Colonic mucosa (tissue), 4 donors: ENCODE measurements at regions not wholly inside any gene's neighbourhood (a gene's known extent, or its start where the extent isn't known, plus 50 kb on each side); places are given as distances from the start of the nearest gene placed in this dataset.
"Not testable (repeated sequence)": the region's sequence is repeated elsewhere in the genome, so short reads cannot be mapped to it uniquely, and the experiment has no call there.

Experiments
- DNase-seq: peaks from one replicate; pipeline ENCODE4 v3.0.0-alpha.2; 2020
- H3K27ac ChIP-seq: fragments of 200-600 bp; one replicate; pipeline ENCODE4 v1.8.0; 2021
- H3K27me3 ChIP-seq: fragments of 200-600 bp; one replicate; pipeline ENCODE4 v1.8.0; 2021
- H3K36me3 ChIP-seq: fragments of 200-600 bp; one replicate; pipeline ENCODE4 v1.8.0; 2021
- H3K4me1 ChIP-seq: fragments of 200-600 bp; one replicate; pipeline ENCODE4 v1.8.0; 2021; ENCODE audit warnings: mild to moderate bottlenecking
- H3K4me3 ChIP-seq: fragments of 200-600 bp; one replicate; pipeline ENCODE4 v1.8.0; 2021
- H3K9ac ChIP-seq, 2 donors: one replicate each; pipeline ENCODE4 v1.7.0; 2013; ENCODE audit warnings: control low read depth in 2 of 2, low read depth in 2 of 2, low read length in 2 of 2
- H3K9me3 ChIP-seq: fragments of 200-600 bp; one replicate; pipeline ENCODE4 v1.8.0; 2021
- intact Hi-C: fragments of 100-400 bp; cut with DNase I; formaldehyde crosslinking; loops from one replicate; pipeline ENCODE4 v1.14.1; 2022
- TF ChIP-seq, protein P1 (sequence below): fragments of 200-600 bp; IDR thresholded peaks from one replicate; pipeline ENCODE4 v1.8.0; 2022; ENCODE audit warnings: antibody characterized with exemption, mild to moderate bottlenecking
- donor health status: healthy.
- donor health status: DM: no; HTN: no; CAD: no.
- donor health status: DM: no; HTN: no; CAD: no.

DNA sequence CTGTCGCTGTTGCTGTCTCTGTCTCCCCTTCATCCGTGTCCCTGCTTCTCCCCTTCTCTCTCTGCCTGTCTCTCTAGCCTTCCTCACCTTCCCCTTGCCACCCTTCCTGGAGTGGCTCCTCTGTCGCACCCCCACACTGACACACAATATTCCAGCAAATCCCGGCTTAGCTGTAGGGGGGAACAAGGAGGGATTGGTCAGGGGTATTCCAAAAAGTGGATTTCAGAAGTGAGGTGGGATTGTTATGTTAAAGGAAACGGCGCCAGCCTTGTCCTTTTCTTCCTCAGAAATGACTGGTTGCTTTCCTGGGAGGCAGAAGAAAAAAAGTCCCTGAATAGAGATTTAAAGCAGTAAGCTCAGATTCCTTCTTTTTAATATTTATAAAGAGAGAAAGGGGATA lies 76.3 kb upstream of the SIRPA start:
- peak overlapping the region; percentile 27 for H3K27ac ChIP-seq
- no peaks in the 10 kb centered on the region for H3K4me1 ChIP-seq
- intact Hi-C loops, result no loop called here
- H3K36me3 ChIP-seq, result no peaks in the 10 kb centered on the region
- H3K27me3 ChIP-seq, result no peaks in the 10 kb centered on the region
- H3K4me3 ChIP-seq, result no peak overlapping the region
- TF ChIP-seq, protein P1, sequence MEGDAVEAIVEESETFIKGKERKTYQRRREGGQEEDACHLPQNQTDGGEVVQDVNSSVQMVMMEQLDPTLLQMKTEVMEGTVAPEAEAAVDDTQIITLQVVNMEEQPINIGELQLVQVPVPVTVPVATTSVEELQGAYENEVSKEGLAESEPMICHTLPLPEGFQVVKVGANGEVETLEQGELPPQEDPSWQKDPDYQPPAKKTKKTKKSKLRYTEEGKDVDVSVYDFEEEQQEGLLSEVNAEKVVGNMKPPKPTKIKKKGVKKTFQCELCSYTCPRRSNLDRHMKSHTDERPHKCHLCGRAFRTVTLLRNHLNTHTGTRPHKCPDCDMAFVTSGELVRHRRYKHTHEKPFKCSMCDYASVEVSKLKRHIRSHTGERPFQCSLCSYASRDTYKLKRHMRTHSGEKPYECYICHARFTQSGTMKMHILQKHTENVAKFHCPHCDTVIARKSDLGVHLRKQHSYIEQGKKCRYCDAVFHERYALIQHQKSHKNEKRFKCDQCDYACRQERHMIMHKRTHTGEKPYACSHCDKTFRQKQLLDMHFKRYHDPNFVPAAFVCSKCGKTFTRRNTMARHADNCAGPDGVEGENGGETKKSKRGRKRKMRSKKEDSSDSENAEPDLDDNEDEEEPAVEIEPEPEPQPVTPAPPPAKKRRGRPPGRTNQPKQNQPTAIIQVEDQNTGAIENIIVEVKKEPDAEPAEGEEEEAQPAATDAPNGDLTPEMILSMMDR, result no peak
- H3K9ac ChIP-seq, result no peak overlapping the region
- DNase-seq, result no peak
- no peaks in the 10 kb centered on the region for H3K9me3 ChIP-seq

DNA sequence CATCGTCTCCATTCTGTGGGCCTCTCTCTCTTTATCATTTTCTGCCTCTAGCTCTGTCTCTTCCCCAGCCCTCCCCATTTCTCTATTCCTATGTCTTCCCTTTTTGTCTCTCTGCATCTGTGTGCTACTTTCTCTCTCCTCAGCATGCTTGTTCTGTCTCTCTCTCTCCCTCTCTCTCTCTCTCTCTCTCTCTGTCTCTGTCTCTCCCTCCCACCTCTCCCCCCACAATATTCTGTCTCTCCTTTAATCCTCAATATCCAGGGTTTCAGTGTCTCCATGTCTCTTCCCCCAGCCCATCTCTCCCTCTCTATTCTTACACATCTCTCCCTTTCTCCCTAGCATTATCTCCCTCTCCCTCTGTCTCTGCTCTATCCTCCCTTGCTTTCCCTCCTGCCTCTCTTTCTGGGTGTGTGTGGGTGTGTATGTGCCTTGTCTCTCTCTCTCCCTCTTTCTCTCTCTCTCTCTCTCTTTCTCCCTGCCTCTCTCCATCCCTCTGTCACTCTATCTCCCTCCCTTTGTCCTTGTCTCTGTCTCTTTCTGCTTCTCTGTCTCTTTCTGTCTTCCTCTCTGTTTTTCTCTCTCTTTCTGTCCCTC lies 76.9 kb upstream of the SIRPA start:
- Histone ChIP-seq H3K4me1 (no peaks in the 10 kb centered on the region), H3K9me3 (no peaks in the 10 kb centered on the region), H3K27me3 (no peaks in the 10 kb centered on the region), H3K36me3 (no peaks in the 10 kb centered on the region), H3K9ac (no peak overlapping the region), H3K27ac (peak overlapping the region; percentile 27), H3K4me3 (no peak overlapping the region)
- DNase-seq, result no peak
- TF ChIP-seq, protein P1, result no peak
- intact Hi-C loops, result no loop called here

- Histone ChIP-seq H3K4me3 (no peak overlapping the region), H3K9me3 (no peaks in the 10 kb centered on the region), H3K27ac (no peak overlapping the region), H3K4me1 (no peaks in the 10 kb centered on the region), H3K9ac (peak overlapping the region in 1 of 2 donors; percentile 3), H3K36me3 (no peaks in the 10 kb centered on the region), H3K27me3 (no peaks in the 10 kb centered on the region)
- DNase-seq, result no peak
- TF ChIP-seq, protein P1, result no peak
- intact Hi-C loops, result no loop called here
These were observed 77.5 kb upstream of the SIRPA start for GRCh38 chr20:1817577-1818211.

- Histone ChIP-seq H3K27ac (no peak overlapping the region), H3K4me3 (no peak overlapping the region), H3K4me1 (no peaks in the 10 kb centered on the region), H3K9me3 (no peaks in the 10 kb centered on the region), H3K9ac (peak overlapping the region in 1 of 2 donors; percentile 6), H3K27me3 (no peaks in the 10 kb centered on the region), H3K36me3 (no peaks in the 10 kb centered on the region)
- TF ChIP-seq, protein P1, result no peak
- no peak for DNase-seq
- intact Hi-C loops, result no loop called here
These were observed 78.5 kb upstream of the SIRPA start for GRCh38 chr20:1816384-1817381.

DNA sequence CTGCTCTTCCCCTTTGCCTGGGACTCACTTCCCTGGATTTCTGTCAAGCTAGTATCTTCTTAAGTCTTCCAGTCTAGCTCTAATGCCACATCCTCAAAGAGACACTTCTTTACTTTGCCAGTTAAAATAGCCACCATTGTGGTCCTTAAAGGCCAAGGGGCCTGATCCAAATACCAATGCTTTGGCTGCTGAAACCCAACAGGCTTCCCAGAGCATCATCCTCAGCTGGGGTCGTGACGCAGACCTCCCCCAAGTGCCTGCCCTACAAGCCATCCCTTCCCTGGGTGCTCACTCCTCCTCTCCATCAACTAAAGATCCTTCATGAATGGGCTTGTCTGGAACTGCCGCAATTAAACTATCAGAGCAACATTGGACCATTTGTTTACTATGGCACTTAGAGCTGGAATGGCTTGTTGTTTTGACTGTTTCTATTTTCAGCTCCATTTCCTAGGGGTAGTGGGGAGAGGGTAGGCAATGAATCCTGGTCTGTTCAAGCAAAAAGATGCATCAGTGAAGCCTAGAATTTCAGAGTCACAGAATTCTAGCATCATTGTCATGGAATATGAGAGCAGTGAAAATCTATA lies 79.6 kb upstream of the SIRPA start:
- intact Hi-C loops, result no loop called here
- no peaks in the 10 kb centered on the region for H3K36me3 ChIP-seq

GRCh38 chr20:1814861-1815260 lies 80.3 kb upstream of the SIRPA start:
- H3K4me1 ChIP-seq, DNase-seq, H3K9me3 ChIP-seq, H3K27me3 ChIP-seq, H3K36me3 ChIP-seq, H3K9ac ChIP-seq, H3K27ac ChIP-seq, intact Hi-C loops, H3K4me3 ChIP-seq: not testable (repeated sequence)

More for the DNA sequence above, 79.6 kb upstream of the SIRPA start:
- no peaks in the 10 kb centered on the region for H3K27me3 ChIP-seq
- no peak overlapping the region for H3K27ac ChIP-seq
- H3K4me3 ChIP-seq, result no peak overlapping the region
- TF ChIP-seq, protein P1, result no peak
- no peak overlapping the region for H3K9ac ChIP-seq
- H3K4me1 ChIP-seq, result no peaks in the 10 kb centered on the region
- DNase-seq, result no peak
- no peaks in the 10 kb centered on the region for H3K9me3 ChIP-seq
